GM18951 (cell line): ENCODE measurements at regions not wholly inside any gene's neighbourhood (a gene's known extent, or its start where the extent isn't known, plus 50 kb on each side); places are given as distances from the start of the nearest gene placed in this dataset.
"Not testable (repeated sequence)": the region's sequence is repeated elsewhere in the genome, so short reads cannot be mapped to it uniquely, and the experiment has no call there.

Source experiments
- POLR2A ChIP-seq: IDR thresholded peaks from 4 replicates; pipeline ENCODE4 v1.6.1; 2011; ENCODE audit warnings: mild to moderate bottlenecking; ENCODE audit not compliant: insufficient read length, insufficient read depth; ENCODE audit errors: extremely low read depth
- in situ Hi-C: fragments of 300-500 bp; cut with MboI; formaldehyde crosslinking; loops from one replicate; pipeline ENCODE4 v1.12.0; 2022; ENCODE audit warnings: low sequenced_read_pairs, mixed read lengths, inconsistent platforms; ENCODE audit not compliant: unreplicated experiment

DNA sequence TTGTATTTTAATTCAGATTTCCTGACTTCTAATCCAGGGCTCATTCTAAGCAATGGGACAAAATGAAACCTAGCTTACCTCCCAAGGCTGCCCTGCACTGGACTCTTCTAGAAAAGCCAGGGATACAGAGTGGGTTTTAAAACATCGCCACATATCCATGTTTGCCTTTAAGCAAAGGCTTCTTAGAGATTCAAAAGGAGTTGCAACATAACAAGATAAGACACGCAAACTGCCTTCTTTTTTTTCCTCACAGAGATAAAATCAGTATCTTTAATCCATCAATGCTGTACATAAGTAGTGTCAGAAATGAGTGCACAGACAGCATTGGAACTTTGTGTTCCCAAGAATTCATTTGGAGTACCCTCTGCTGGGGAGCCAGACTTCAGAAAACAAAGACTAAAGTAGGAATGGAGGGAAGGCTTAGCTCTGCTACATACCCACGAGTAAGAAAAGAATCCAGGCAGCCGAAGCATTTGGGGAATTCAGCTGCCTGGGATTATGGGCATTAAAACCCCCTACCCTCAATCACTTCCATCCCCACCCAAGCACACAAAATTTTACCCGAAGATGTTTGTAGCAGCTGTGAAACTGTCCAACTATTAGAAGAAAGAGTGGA is 427.8 kb downstream of the ARL4A start:
- in situ Hi-C loops, result no loop called here
- no peak for TF ChIP-seq POLR2A

DNA sequence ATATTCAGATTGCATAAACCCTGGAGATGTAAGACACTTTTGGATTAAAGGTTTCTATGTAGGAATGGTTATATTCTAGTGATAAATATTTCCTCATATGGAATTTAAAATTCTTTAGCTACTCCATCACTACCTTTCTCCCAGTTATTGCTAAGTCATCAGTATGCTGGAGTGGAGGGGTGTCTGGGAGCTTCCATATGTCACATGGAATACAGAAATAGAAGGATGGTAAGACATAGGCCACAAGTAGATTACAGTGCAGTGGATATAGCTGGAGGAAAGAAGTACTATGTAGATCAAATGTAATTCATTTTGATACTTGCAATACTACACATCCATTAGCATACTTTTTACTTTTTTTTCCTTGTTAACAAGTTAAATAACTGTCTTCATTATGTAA is 428.4 kb downstream of the ARL4A start:
- TF ChIP-seq POLR2A, result no peak
- in situ Hi-C loops, result no loop called here

DNA sequence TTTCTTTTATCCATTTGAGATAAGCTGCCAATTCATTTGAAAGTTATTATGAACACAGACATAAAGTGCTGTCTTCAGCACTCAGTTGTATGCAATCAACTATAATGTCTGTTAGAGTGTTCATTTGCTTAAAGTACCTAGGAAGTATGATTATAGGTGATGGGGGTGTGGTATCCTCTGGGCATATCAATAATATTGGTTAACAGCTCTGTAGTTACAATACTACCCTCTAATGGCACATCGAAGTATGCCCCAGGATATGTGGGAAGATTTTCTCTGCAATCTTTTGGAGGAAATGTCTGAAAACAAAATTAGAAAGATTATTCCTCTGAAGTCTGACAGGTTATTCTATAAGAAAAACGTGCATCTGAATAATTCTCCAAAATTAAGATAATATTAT is 429.7 kb downstream of the ARL4A start:
- in situ Hi-C loops, result no loop called here
- TF ChIP-seq POLR2A, result no peak

DNA sequence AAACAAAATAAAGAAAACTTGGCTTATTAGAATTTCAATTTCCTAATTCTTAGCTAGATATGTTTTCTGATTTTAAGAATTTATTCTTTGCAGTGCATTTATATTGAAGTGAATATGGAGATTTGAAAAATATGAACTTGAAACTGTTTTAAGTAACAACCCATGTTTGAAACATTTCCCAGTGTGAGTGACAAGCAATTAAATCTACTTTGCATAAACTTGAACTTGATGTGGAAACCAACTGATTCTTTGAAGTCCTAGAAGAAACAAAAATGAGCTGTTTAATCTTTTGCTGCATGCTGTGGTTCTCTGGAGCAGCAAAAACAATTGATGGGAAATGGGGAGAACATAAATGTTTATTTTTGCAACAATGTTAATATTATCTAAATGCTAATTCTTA is 430.2 kb downstream of the ARL4A start:
- no peak for TF ChIP-seq POLR2A
- in situ Hi-C loops, result no loop called here

DNA sequence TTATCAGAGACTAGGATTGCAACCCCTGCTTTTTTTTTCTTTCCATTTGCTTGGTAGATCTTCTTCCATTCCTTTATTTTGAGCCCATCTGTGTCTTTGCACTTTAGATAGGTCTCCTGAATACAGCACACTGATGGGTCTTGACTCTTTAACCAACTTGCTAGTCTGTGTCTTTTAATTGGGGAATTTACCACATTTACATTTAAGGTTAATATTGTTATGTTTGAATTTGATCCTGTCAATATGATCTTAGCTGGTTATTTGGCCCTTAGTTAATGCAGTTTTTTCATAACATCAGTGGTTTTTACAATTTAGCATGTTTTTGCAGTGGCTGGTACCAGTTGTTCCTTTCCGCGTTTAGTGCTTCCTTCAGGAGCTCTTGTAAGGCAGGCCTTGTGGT is 437.2 kb downstream of the ARL4A start:
- in situ Hi-C loops, result not testable (repeated sequence)

DNA sequence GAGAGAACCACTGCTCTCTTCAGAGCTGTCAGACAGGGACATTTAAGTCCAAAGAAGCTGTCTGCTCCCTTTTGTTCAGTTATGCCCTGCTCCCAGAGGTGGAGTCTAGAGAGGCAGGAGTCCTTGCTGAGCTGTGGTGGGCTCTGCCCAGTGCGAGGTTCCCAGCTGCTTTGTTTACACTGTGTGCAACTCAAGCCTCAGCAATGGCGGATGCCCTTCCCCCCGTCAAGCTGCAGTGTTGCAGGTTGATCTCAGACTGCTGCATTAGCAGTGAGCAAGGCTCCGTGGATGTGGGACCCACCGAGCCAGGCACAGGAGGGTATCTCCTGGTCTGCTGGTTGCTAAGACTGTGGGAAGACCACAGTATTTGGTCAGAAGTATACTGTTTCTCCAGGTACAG is 438.9 kb downstream of the ARL4A start:
- no peak for TF ChIP-seq POLR2A
- in situ Hi-C loops, result no loop called here

DNA sequence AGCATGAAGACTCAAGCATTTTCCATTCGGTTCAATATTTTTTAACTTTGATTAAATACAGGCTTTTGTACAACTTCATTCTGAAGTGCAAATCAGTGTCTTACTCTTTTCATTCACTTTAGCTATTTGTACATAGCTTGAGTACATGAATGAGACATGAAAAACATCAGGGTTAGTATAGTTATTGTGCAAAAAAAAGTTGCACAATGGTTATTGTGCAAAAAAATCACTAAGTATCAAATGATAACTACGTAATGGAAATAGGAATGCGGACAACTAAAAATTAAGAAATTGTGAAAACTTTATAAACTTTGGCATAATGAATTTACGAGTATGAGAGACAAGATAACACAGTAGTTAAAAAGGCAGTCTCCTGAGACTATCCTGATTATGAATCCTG is 442.9 kb downstream of the ARL4A start:
- no peak for TF ChIP-seq POLR2A
- in situ Hi-C loops, result no loop called here

DNA sequence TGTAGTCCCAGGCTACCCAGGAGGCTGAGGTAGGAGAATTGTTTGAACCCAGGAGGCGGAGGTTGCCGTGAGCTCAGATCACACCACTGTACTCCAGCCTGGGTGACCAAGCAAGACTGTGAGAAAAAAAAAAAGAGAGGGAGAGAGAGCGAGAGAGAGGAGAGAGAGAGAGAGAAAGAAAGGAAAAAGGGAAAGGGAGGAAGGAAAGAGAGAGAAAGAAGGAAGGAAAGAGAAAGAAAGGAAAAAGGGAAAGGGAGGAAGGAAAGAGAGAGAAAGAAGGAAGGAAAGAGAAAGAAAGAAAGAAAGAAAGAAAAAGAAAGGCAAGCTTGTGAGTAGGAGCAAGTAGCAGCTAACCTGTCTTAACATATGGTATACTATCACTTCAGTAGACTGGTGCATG is 443.5 kb downstream of the ARL4A start:
- in situ Hi-C loops, result not testable (repeated sequence)

DNA sequence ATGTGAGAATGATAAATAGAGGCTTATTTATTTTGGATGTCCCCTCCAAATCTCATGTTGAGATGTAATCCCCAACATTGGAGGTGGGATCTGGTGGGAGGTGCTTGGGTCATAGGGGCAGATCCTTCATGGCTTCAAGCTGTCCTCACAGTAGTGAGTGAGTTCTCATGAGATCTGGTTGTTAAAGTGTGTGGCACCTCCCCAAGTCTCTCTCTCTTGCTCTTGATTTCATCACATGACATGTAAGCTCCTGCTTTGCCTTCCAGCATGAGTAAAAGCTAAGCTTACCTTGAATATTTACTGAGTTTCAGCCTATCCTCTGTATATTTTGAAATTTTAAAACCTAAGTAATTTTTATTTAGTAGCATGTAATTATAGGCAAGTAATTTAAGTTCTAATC is 444.9 kb downstream of the ARL4A start:
- in situ Hi-C loops, result no loop called here
- no peak for TF ChIP-seq POLR2A

DNA sequence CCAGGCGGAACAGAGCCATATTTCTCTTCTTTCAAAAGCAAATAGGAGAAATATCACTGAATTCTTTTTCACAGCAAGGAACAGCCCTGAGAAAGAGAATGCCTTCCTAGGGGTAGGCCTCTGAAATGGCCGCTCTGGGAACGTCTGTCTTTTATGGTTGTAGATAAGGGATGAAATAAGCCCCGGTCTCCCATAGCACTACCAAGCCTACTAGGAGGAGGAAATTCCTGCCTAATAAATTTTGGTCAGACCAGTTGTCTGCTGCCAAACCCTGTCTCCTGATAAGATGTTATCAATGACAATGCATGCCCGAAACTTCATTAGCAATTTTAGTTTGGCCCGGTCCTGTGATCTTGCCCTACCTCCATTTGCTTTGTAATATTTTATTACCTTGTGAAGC is 448.9 kb downstream of the ARL4A start:
- in situ Hi-C loops, result not testable (repeated sequence)

DNA sequence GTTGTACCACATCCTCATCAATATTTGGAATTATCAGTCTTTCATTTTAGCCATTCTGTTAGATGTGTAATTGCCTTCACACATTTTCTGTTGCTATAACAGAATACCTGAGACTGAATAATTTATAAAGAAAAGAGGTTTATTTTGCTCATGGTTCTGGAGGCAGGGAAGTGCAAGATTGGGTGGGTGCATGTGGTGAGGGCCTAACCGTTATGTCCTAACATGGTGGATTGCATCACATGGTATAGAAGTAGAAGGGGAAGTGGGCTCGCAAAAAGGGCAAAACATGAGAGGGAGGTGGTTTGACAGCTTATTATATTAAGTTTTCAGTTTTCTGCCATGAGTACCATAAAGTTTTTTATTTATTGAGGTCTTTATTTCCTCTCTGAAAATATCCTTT is 452.0 kb downstream of the ARL4A start:
- in situ Hi-C loops, result no loop called here

DNA sequence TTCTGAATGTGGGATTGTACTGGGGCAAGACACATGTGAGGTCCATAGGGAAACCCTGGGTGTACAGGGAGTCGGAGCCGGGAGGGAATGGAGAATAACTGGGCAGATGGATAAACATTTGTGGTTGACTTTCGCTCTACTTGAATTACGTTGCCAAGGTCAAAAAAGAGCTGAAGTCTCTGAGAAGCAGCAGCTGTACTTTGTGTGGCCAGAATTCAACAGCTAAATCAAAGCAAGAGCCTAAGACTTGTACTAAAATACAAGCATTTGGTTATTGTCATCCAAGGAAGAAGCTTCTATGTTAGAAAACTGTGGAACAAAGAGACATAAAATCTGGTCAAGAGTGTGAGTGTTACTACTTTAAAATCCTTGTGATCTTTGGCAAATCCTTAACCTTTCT is 457.2 kb downstream of the ARL4A start:
- in situ Hi-C loops, result no loop called here
- TF ChIP-seq POLR2A, result no peak

More for the DNA sequence above, 452.0 kb downstream of the ARL4A start:
- no peak for TF ChIP-seq POLR2A

DNA sequence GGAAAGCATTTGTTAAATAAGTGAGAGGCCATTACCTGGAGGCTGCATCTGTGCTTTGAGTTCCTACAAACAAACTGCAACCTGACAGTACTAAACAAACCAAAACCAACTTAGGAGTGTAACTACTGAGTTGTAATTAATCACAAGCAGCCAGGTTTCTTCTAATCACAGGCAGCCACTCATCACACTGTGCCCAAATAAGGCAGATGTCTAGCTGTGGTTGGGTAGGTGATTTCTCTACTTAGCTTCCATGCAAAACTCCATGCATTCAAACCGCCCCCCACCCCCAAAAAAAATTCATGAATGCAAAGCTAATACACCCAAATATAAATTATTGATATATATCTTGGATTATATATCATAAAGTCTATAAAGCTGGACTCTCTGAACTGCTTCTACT is 461.1 kb downstream of the ARL4A start:
- in situ Hi-C loops, result no loop called here
- no peak for TF ChIP-seq POLR2A

DNA sequence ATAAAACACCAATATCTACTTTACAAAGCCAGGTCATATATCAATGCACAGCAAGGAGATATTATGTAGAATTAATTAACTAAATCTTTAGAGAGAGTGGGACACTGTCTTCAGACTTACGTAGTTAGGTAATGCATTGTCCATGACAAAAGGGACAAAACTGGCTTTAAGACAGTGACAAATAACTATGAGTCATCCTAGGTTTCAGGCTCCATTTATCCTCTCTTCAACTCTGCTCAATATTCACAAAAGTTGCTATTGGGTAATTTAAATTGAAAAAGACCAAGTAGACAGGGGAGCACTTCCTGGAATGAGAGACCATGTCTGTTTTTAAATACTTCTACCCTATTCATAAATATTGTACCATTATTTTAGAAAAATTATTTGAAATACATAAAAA is 464.5 kb downstream of the ARL4A start:
- in situ Hi-C loops, result no loop called here
- TF ChIP-seq POLR2A, result no peak

DNA sequence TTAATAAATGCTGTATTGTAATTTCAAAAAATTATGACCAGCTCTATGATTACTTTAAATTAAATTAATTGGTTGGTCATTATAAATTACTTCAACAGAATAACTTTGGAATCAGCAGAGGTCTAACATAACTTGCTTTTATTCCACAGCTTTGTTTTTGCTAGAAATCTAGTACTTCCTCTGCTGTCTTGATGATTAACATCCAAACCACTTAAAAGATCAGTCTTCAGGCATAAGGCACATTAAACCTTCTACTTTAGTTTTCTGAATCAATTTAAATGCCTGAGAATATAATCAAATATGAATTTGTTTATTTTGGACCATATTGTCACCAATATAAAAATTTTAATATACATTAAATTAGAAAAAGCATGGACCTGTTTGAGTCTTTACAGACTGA is 465.3 kb downstream of the ARL4A start:
- in situ Hi-C loops, result no loop called here
- no peak for TF ChIP-seq POLR2A
